Left lung (tissue), 4 donors: ENCODE measurements at regions not wholly inside any gene's neighbourhood (a gene's known extent, or its start where the extent isn't known, plus 50 kb on each side); places are given as distances from the start of the nearest gene placed in this dataset.

Experiments used
- ATAC-seq: fragments of 200-7000 bp; cut with Tn5 transposase; one replicate; pipeline ENCODE4 v1.9.1; 2020; ENCODE audit warnings: moderate library complexity
- DNase-seq, 4 donors: peaks; one replicate each; pipeline ENCODE4 v3.0.0-alpha.2; 2013 to 2020
- H3K27ac ChIP-seq, 2 donors: fragments of 200-600 bp; sonication (generic) in 1 of 2; one replicate each; pipeline versions ENCODE4 v1.5.0 to v1.8.0; 2020 to 2021
- H3K27me3 ChIP-seq, 2 donors: fragments of 200-600 bp; sonication (generic) in 1 of 2; one replicate each; pipeline versions ENCODE4 v1.5.0 to v1.8.0; 2020 to 2021
- H3K36me3 ChIP-seq, 2 donors: fragments of 200-600 bp; sonication (generic) in 1 of 2; one replicate each; pipeline versions ENCODE4 v1.5.0 to v1.8.0; 2020 to 2021
- H3K4me1 ChIP-seq, 2 donors: fragments of 200-600 bp; one replicate each; pipeline ENCODE4 v1.8.0; 2021
- H3K4me3 ChIP-seq, 2 donors: fragments of 200-600 bp; sonication (generic) in 1 of 2; one replicate each; pipeline versions ENCODE4 v1.5.0 to v1.8.0; 2020 to 2021; ENCODE audit warnings: mild to moderate bottlenecking in 1 of 2
- H3K9me3 ChIP-seq, 2 donors: fragments of 200-600 bp; sonication (generic) in 1 of 2; one replicate each; pipeline versions ENCODE4 v1.5.0 to v1.8.0; 2020 to 2021
- intact Hi-C, 2 donors: fragments of 100-400 bp; cut with DNase I; formaldehyde crosslinking; loops; one replicate each; pipeline versions ENCODE4 v1.11.2 to v1.14.2; 2022
- TF ChIP-seq, protein P1 (sequence below), 2 donors: fragments of 200-600 bp; sonication (generic) in 1 of 2; IDR thresholded peaks; one replicate each; pipeline versions ENCODE4 v1.5.0 to v1.8.0; 2021; ENCODE audit warnings: antibody characterized with exemption in 2 of 2
- donor health status: DM: no; HTN: yes; CAD: no.
- donor health status: DM: no; HTN: no; CAD: no.

- Histone ChIP-seq H3K9me3 (no peaks in the 10 kb centered on the region), H3K36me3 (no peaks in the 10 kb centered on the region), H3K4me1 (no peaks in the 10 kb centered on the region), H3K27ac (no peak overlapping the region), H3K27me3 (no peaks in the 10 kb centered on the region), H3K4me3 (no peak overlapping the region)
- DNase-seq (no peak), ATAC-seq (no peak)
- TF ChIP-seq, protein P1, sequence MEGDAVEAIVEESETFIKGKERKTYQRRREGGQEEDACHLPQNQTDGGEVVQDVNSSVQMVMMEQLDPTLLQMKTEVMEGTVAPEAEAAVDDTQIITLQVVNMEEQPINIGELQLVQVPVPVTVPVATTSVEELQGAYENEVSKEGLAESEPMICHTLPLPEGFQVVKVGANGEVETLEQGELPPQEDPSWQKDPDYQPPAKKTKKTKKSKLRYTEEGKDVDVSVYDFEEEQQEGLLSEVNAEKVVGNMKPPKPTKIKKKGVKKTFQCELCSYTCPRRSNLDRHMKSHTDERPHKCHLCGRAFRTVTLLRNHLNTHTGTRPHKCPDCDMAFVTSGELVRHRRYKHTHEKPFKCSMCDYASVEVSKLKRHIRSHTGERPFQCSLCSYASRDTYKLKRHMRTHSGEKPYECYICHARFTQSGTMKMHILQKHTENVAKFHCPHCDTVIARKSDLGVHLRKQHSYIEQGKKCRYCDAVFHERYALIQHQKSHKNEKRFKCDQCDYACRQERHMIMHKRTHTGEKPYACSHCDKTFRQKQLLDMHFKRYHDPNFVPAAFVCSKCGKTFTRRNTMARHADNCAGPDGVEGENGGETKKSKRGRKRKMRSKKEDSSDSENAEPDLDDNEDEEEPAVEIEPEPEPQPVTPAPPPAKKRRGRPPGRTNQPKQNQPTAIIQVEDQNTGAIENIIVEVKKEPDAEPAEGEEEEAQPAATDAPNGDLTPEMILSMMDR (IDR thresholded peaks at IDR 0.05): no peak
- intact Hi-C loops: no loop called here
Measured at GRCh38 chr10:63935705-63936104, 414.5 kb downstream of the REEP3 start.

- H3K4me1 ChIP-seq: no peaks in the 10 kb centered on the region
- ATAC-seq (no peak), DNase-seq (no peak)
- no peak overlapping the region for H3K4me3 ChIP-seq
- no peak overlapping the region for H3K27ac ChIP-seq
- TF ChIP-seq, protein P1 (IDR thresholded peaks at IDR 0.05): no peak
- H3K36me3 ChIP-seq: no peaks in the 10 kb centered on the region
- H3K27me3 ChIP-seq: no peaks in the 10 kb centered on the region
- intact Hi-C loops: no loop called here
- no peaks in the 10 kb centered on the region for H3K9me3 ChIP-seq
Measured at GRCh38 chr10:63940277-63940922, 419.2 kb downstream of the REEP3 start.

DNA sequence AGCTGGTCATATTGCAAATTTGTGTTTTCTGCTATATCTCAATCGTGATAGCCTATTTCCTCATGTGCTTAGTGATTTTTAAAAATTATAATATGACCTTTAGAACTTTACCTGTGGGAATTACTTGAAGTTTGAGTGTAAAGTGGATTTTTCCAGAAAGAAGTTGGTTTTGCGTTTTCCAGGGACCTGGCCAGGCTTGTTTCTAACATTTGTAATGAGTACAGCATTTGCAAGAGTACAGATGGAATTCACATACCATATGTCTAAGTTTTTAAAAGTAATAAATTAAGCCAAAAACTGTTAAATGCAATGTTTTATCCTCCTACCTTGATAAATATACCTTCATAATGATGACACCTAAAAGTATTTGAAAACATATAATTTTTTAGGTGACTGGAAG, 443.2 kb downstream of the REEP3 start:
- H3K27ac ChIP-seq: no peak overlapping the region
- no peak overlapping the region for H3K4me3 ChIP-seq
- H3K9me3 ChIP-seq: no peaks in the 10 kb centered on the region
- no peaks in the 10 kb centered on the region for H3K4me1 ChIP-seq
- H3K27me3 ChIP-seq: no peaks in the 10 kb centered on the region
- no peak for ATAC-seq
- intact Hi-C loops: no loop called here
- TF ChIP-seq, protein P1 (IDR thresholded peaks at IDR 0.05): no peak
- no peak for DNase-seq
- no peaks in the 10 kb centered on the region for H3K36me3 ChIP-seq

DNA sequence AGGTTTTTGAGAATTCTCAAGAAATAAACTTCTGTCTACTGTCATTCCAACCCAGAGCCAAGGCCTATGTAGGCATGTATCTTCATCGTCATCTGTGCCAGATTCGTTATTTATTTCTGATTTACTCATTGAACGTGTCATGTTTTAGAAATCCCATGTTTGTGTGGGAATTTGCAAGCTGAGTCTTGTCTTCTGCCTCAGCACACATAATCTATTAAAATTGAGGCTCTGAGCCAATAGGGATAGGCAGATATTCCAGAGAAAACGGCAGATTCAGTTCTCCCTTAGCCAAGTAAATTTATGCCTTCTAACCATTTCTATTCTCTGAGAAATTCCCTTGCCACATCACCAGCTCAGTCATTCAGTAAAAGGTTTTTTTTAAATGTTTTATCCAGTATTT, 444.6 kb downstream of the REEP3 start:
- TF ChIP-seq, protein P1 (IDR thresholded peaks at IDR 0.05): no peak
- intact Hi-C loops: no loop called here
- Histone ChIP-seq H3K27me3 (no peaks in the 10 kb centered on the region), H3K36me3 (no peaks in the 10 kb centered on the region), H3K4me3 (no peak overlapping the region), H3K9me3 (no peaks in the 10 kb centered on the region), H3K27ac (no peak overlapping the region), H3K4me1 (no peaks in the 10 kb centered on the region)
- no peak for DNase-seq
- ATAC-seq: no peak

DNA sequence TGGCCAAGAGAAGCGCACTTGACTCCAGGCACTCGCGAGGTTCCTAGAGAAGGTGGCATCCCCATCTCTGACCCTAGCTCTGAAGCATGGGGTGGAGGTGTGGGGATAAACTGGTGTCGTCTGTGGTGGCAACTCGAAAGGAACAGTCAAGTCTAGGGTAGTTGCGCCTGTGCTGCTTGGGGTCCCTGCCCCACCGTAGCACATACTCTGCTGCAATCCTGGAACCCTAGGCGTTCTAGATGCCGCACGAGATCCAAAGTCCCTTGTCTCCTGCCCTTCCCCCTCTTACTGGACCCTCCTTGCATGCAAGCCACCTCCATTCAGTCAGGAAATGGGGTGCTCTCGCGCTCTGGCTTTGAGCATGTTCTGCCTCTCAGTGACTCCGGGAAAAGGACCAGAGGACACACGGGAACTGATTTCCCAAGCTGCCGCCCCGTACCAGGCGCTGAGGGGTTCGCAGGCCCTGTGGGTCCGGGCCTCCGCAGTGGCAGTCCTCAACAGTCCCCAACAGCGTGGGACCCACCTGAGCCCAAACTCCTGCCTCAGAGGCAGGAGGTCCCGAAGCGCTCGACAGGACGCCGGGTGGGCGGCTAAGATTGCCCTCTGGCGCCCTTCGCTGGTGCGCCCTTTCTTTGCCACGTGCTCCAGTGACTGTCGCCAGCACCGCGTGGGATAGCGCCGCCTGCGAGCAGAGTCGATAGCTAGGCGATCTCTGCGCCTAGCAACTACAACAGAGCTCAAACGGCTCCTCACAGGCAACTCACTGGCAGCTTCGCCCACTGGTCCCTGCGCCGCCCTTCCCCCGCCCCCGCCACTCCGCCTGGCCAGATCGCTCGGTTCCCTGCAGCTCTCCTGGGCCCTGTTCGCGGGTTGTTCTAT, 452.0 kb downstream of the REEP3 start:
- no peaks in the 10 kb centered on the region for H3K4me1 ChIP-seq
- peak in 1 of 4 donors; percentile 71 for DNase-seq
- H3K27me3 ChIP-seq: no peaks in the 10 kb centered on the region
- intact Hi-C loops: no loop called here
- ATAC-seq: no peak
- TF ChIP-seq, protein P1 (IDR thresholded peaks at IDR 0.05): no peak
- no peak overlapping the region for H3K27ac ChIP-seq
- no peaks in the 10 kb centered on the region for H3K36me3 ChIP-seq
- H3K4me3 ChIP-seq: no peak overlapping the region
- no peaks in the 10 kb centered on the region for H3K9me3 ChIP-seq
